GM23338 (cell line): ENCODE measurements at regions not wholly inside any gene's neighbourhood (a gene's known extent, or its start where the extent isn't known, plus 50 kb on each side); places are given as distances from the start of the nearest gene placed in this dataset.

Experiments
- ATAC-seq: fragments of 200-7000 bp; cut with Tn5 transposase; 3 replicates; pipeline ENCODE4 v1.9.1; 2020
- DNase-seq: peaks from one replicate; pipeline ENCODE4 v3.0.0-alpha.2; 2015; ENCODE audit warnings: low spot score
- H2AFZ ChIP-seq: fragments of 200-600 bp; sonication (generic); 2 replicates; pipeline ENCODE4 v1.8.0; 2016; ENCODE audit warnings: antibody characterized with exemption, mild to moderate bottlenecking, moderate library complexity
- H3F3A ChIP-seq: fragments of 200-600 bp; sonication (generic); replicated peaks from 2 replicates; pipeline ENCODE4 v1.8.0; 2017; ENCODE audit warnings: antibody characterized with exemption, mixed run types, low read depth
- H3K27ac ChIP-seq: fragments of 200-600 bp; sonication (generic); 2 replicates; pipeline ENCODE4 v1.6.1; 2016; ENCODE audit warnings: low read depth
- H3K27me3 ChIP-seq: fragments of 200-600 bp; sonication (generic); 2 replicates; pipeline ENCODE4 v1.8.0; 2016; ENCODE audit warnings: mild to moderate bottlenecking, mixed run types, moderate library complexity; ENCODE audit not compliant: insufficient read depth
- H3K36me3 ChIP-seq: fragments of 200-600 bp; sonication (generic); 2 replicates; pipeline ENCODE4 v1.8.0; 2016; ENCODE audit warnings: mild to moderate bottlenecking; ENCODE audit not compliant: insufficient read depth
- H3K4me1 ChIP-seq: fragments of 200-600 bp; sonication (generic); 2 replicates; pipeline ENCODE4 v1.8.0; 2016; ENCODE audit warnings: mild to moderate bottlenecking, moderate library complexity; ENCODE audit not compliant: insufficient read depth
- H3K4me2 ChIP-seq: fragments of 200-600 bp; sonication (generic); 2 replicates; pipeline ENCODE4 v1.7.1; 2017; ENCODE audit warnings: mixed run types
- H3K4me3 ChIP-seq: fragments of 200-600 bp; sonication (generic); 2 replicates; pipeline ENCODE4 v1.6.1; 2016; ENCODE audit warnings: mixed run types
- H3K79me2 ChIP-seq: fragments of 200-600 bp; sonication (generic); replicated peaks from 2 replicates; pipeline ENCODE4 v1.8.0; 2017; ENCODE audit warnings: mild to moderate bottlenecking; ENCODE audit not compliant: insufficient read depth
- H3K9me2 ChIP-seq: fragments of 200-600 bp; sonication (generic); 2 replicates; pipeline ENCODE4 v1.8.0; 2017; ENCODE audit not compliant: insufficient read depth
- H4K20me1 ChIP-seq: fragments of 200-600 bp; sonication (generic); replicated peaks from 2 replicates; pipeline ENCODE4 v1.8.0; 2017; ENCODE audit warnings: mild to moderate bottlenecking; ENCODE audit not compliant: insufficient read depth
- H3K27ac Mint-ChIP-seq: 2 replicates; pipeline ENCODE4 v1.8.0; 2020; ENCODE audit warnings: inconsistent platforms, mild to moderate bottlenecking, moderate library complexity, mixed read lengths
- H3K27me3 Mint-ChIP-seq: 3 replicates; pipeline ENCODE4 v1.8.0; 2022; ENCODE audit warnings: low read depth, mild to moderate bottlenecking, moderate library complexity, mixed read lengths, inconsistent platforms; ENCODE audit not compliant: insufficient read depth, poor library complexity
- H3K36me3 Mint-ChIP-seq: 3 replicates; pipeline ENCODE4 v1.8.0; 2021; ENCODE audit warnings: low read depth, mild to moderate bottlenecking, inconsistent platforms, moderate library complexity, mixed read lengths
- H3K4me1 Mint-ChIP-seq: 3 replicates; pipeline ENCODE4 v1.8.0; 2020; ENCODE audit warnings: mild to moderate bottlenecking, inconsistent platforms, mixed read lengths
- H3K4me3 Mint-ChIP-seq: 3 replicates; pipeline ENCODE4 v1.8.0; 2021; ENCODE audit warnings: moderate library complexity, mild to moderate bottlenecking, inconsistent platforms, mixed read lengths
- H3K9me3 Mint-ChIP-seq: 3 replicates; pipeline ENCODE4 v1.8.0; 2020; ENCODE audit warnings: moderate library complexity, mild to moderate bottlenecking, inconsistent platforms, mixed read lengths
- CREB1 ChIP-seq: fragments of 250-450 bp; sonication (Bioruptor Pico); IDR thresholded peaks from 2 replicates; pipeline ENCODE4 v1.5.0; 2020; ENCODE audit warnings: low read depth, mild to moderate bottlenecking, moderate library complexity
- CTCF ChIP-seq, 2 experiments: fragments of 200-600 bp in 1 of 2; sonication (generic) in 1 of 2; conservative IDR thresholded peaks; 2 replicates each; pipeline versions ENCODE4 v1.5.1 to v1.6.1; 2016 to 2017; ENCODE audit warnings: antibody characterized with exemption in 2 of 2, low read depth in 2 of 2, mild to moderate bottlenecking in 2 of 2, moderate library complexity in 1 of 2
- ETS1 ChIP-seq: IDR thresholded peaks from 2 replicates; pipeline ENCODE4 v1.6.1; 2016; ENCODE audit warnings: antibody characterized with exemption
- EZH2 ChIP-seq: fragments of 200-600 bp; sonication (generic); IDR thresholded peaks from one replicate; pipeline ENCODE4 v1.8.0; 2017; ENCODE audit warnings: antibody characterized with exemption, mild to moderate bottlenecking, low read depth; ENCODE audit not compliant: unreplicated experiment
- EZH2phosphoT487 ChIP-seq: fragments of 200-600 bp; sonication (generic); IDR thresholded peaks from one replicate; pipeline ENCODE4 v1.8.1; 2018; ENCODE audit warnings: antibody characterized with exemption; ENCODE audit not compliant: unreplicated experiment
- JUNB ChIP-seq: IDR thresholded peaks from one replicate; pipeline ENCODE4 v1.6.1; 2016; ENCODE audit warnings: antibody characterized with exemption; ENCODE audit not compliant: unreplicated experiment
- NANOG ChIP-seq: IDR thresholded peaks from 2 replicates; pipeline ENCODE4 v1.6.1; 2016; ENCODE audit warnings: antibody characterized with exemption, borderline replicate concordance
- POLR2AphosphoS5 ChIP-seq: IDR thresholded peaks from 2 replicates; pipeline ENCODE4 v1.6.1; 2016; ENCODE audit warnings: antibody characterized with exemption, low read depth
- STAT1 ChIP-seq: IDR thresholded peaks from one replicate; pipeline ENCODE4 v1.6.1; 2016; ENCODE audit warnings: antibody characterized with exemption; ENCODE audit not compliant: unreplicated experiment
- ZNF114 ChIP-seq: fragments of 250-450 bp; sonication (Bioruptor Pico); IDR thresholded peaks from 2 replicates; pipeline ENCODE4 v1.5.0; 2020; ENCODE audit warnings: mild to moderate bottlenecking, moderate library complexity
- ZNF331 ChIP-seq: fragments of 250-450 bp; sonication (Bioruptor Pico); IDR thresholded peaks from 2 replicates; pipeline ENCODE4 v1.5.0; 2020; ENCODE audit warnings: low read depth, mild to moderate bottlenecking, moderate library complexity
- ZNF462 ChIP-seq: fragments of 250-450 bp; sonication (Bioruptor Pico); IDR thresholded peaks from 2 replicates; pipeline ENCODE4 v1.5.0; 2020; ENCODE audit warnings: mild to moderate bottlenecking, moderate library complexity

GRCh38 chr12:43087195-43088091 is 464.6 kb downstream of the ADAMTS20 start (continued):
- TF ChIP-seq ZNF462, result no peak
- no peak for TF ChIP-seq ZNF114 (CRISPR knock-in tag)
- no peak for TF ChIP-seq JUNB
- no peak for TF ChIP-seq EZH2phosphoT487
- no peak for TF ChIP-seq STAT1
- no peak for TF ChIP-seq EZH2
- TF ChIP-seq POLR2AphosphoS5, result no peak
- no peak for TF ChIP-seq NANOG
- TF ChIP-seq CREB1 (CRISPR knock-in tag), result no peak

- Histone ChIP-seq H3K9me2 (0 out of 2 replicates have a peak, but pooled peaks cover 3% of the 10 kb centered on the region), H3K4me3 (no peak overlapping the region), H2AFZ (no peak overlapping the region), H3K27me3 (no peaks in the 10 kb centered on the region), H3K79me2 (no peaks in the 10 kb centered on the region), H3K4me2 (no peak overlapping the region), H3K4me1 (no peaks in the 10 kb centered on the region), H3K27ac (no peak overlapping the region), H3K36me3 (no peaks in the 10 kb centered on the region), H4K20me1 (no peaks in the 10 kb centered on the region), H3F3A (no peaks in the 10 kb centered on the region)
- Mint-ChIP-seq H3K36me3 (peaks cover 13% of the 10 kb centered on the region; the same call in 2 of the 3 replicates), H3K4me1 (peaks cover 10% of the 10 kb centered on the region), H3K9me3 (peaks cover 16% of the 10 kb centered on the region), H3K27ac (no peak overlapping the region), H3K4me3 (no peak overlapping the region), H3K27me3 (no peaks in the 10 kb centered on the region)
- ATAC-seq, result no peak
- no peak for DNase-seq
- no peak for TF ChIP-seq ZNF331 (CRISPR knock-in tag)
- TF ChIP-seq JUNB, result no peak
- no peak for TF ChIP-seq CREB1 (CRISPR knock-in tag)
- TF ChIP-seq POLR2AphosphoS5, result no peak
- no peak for TF ChIP-seq ZNF114 (CRISPR knock-in tag)
- TF ChIP-seq CTCF (conservative IDR thresholded peaks at IDR 0.05; ENCODE audit: low read depth in 2 of 2), result no peak
- no peak for TF ChIP-seq NANOG
- no peak for TF ChIP-seq ETS1
Measured at GRCh38 chr12:43079476-43079875, 472.5 kb downstream of the ADAMTS20 start.
